Anterior cingulate cortex (tissue), 58 donors: ENCODE measurements at regions not wholly inside any gene's neighbourhood (a gene's known extent, or its start where the extent isn't known, plus 50 kb on each side); places are given as distances from the start of the nearest gene placed in this dataset.

ENCODE experiments used
- DNase-seq, 58 donors: peaks; one replicate each; lab custom pipeline; 2025; lab: John Stamatoyannopoulos, UW

DNA sequence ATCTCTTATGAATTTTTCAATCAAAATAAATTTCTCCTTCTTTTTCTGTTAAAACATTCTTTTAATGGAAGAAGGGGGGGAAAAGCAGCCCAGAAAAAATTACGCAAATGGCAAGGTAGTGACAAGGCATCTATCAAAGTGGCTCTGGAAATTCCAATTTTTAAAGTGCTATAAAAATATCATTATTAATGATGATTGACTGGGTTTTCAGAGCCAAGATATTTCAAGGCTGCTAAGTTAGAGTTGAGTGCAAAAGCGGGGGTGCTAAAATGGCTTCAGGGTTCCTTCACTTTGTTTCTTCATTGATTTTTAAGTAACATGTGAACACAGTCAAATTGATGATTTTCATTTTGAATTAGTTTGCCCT lies 171.6 kb upstream of the CITED2 start:
- no peak for DNase-seq

DNA sequence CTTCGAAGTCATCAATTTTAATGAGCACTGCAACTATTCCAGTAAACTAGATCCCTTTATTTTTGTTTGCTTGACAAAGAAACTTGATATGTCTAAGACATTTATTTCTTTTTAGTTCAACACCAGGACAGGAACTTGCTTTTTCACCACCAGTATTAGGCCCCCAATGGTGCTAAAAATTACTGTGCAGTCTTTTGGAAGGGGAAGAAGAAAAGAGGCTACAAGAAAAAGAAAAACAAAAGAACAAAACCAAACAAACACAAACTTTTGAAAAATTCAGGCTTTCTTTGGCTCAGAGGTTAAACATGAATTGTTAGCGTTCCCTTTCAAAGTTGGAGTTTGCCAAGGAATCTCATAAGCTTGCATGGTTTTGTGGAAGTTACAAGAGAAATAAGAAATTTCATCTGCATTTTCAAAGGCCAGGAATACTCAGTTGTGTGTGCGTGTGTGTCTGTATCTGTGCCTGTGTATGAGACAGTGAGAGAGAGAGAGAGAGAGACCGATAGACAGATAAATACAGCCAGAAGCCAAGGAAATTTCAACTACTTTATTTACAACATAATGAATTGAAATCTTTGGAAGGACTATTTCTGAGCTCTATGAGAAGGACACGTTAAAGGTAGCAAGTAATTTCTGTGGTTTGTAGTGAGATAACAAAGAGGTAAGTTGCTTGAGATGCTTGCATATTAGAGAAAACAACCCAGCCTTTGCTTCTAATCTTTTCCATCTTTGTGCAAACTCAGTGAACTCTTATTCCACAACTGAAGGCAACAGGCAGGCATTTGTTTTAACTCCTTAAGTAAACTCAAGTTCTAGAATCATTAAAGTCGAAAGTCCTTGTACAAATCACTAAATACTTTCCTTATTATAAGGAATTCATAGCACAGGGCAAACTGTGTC lies 171.0 kb upstream of the CITED2 start:
- DNase-seq, result no peak

DNA sequence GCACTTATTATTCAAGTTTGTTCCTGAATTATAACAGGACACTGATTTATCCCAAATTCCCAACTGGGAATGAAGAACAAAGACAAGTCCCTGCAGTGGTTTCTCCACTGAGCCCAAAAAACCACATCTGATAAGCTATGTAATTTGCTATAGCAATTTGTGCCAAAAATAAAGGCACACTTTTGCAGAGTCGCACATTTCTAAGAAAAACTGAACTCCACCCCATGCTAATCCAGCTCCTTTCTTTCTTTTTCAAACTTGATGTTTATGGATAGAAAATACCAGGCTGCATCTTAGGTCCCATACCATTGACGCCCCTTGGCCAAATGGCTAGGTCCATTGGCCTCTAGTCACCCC lies 170.2 kb upstream of the CITED2 start:
- no peak for DNase-seq

DNA sequence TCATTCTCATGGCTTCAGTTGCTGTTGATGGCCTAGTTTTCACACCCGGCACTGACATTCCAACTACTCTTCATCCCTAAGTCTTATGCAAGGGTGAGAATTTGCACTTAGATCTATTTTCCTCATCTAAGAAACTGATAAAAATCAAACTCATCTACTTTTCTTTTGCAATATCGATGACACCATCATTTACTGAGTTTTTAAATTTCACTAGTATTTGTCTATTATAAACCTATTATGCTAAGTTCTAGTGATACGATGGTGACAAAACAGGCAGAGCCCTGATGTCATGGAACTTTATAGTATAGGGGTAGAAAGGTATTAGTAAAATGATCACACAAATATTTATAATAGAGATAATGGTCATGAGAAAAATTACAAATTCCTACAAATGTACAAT lies 167.9 kb upstream of the CITED2 start:
- DNase-seq, result no peak

DNA sequence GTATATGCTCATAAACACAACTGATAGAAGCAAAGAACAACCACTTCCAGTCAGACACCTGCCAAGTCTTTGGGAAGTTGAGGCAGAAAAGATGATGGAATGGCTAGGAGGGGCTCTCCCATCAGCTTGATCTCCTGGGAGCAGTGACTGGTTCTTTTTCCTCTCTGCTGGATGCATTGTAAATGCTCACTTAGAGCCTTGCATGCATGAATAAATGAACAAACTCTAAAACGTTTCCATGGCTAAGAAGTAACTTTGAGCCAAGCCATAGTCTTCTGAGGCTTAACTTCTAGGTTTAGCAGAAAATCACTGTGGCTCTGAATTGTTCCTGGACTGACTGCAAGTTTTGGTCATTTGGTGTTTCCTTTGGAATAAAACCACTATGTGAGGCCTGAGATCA lies 166.4 kb upstream of the CITED2 start:
- no peak for DNase-seq

DNA sequence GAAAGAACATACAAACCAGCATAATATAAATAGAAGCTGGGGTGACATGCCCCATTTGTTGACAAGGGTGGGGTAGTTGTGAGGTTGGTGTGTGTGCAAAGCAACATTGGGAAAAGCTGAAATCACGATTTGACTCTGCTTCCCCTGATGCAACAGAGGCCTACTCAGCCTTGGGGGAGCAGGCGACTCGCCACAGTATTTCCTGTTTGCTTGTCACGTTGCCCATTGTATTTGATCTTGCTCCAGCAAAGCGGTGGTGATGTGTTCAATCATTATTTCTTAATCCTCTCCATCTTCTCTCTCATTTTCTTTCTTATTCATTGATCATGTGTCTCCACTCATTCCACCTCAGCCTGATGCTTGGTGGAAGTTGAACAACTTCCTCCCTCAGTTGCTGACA lies 165.8 kb upstream of the CITED2 start:
- DNase-seq, result no peak

DNA sequence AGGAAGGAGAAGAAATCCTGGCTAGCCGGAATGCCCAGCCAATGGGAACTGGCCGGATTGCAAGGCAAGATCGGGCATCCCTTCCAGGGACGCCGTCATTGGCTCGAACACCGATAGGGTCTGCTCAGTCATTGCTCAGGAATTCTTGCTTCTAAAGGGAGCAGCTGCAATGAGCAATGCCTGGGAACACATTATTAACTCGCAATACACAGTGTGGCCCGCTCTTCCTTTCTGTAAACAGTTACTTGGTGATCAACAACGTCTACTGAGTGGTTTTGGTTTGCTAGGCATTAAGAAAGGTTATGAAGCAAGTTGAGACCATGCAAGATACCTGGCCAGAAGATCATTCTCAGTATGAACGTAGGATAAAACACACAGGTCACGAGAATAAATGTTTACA lies 165.4 kb upstream of the CITED2 start:
- no peak for DNase-seq

DNA sequence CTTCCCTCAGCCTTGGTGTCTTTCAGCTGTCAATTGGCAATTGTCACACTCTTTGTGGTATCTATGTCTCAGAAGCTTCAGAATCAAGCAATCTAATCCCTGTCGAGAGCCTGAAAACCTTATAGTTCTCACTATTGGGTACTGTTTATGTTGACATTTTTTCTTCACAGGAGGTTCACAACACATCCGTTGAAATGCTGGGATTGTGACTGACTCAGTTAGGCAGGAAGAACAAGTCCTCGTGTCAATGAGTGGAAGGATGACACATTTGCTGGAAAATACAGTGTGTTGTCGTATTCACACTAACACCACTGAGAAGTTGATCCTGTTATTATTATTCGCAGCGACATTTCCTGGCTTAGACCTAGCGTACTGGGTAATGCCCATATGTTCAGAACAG lies 163.9 kb upstream of the CITED2 start:
- no peak for DNase-seq

DNA sequence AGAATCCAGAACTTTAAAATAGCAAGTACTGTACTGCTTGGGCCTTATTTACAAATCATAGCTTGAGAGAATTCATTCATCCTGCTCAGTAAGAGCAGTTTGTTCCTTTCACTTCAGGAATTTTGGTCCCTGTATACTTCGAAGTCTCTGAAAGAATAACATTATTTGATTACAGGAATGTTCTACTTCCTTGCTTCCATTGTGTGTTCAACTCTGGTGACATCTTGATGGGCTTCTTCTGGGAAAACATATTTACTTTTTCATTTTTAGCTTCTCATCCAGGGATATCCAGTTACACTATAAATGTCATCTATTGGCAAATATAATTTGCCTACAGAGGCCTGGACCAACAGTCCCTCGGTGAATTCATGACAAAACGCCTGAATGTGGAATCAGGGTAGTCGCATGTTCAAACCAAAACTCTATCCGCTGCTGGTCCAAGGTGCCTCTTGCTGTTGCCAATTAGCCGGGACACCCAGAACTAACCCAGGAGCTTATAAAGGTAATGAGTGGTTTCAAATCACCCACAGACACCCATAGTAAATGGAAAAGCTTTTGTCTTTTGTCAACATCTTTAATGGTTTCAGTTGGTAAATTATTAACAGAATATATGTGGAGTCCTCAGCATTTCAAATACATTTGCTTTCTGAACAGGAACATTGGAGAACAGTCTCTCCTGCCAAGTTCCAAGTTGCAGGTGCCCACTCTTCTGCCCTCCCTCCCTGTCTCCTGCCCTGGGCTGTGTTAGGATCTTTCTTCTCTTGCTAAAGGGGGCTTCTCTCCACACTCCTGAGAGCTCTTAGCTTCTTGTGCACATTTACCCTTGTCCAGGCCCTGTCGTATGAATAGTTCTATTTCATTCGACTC lies 162.5 kb upstream of the CITED2 start:
- no peak for DNase-seq

DNA sequence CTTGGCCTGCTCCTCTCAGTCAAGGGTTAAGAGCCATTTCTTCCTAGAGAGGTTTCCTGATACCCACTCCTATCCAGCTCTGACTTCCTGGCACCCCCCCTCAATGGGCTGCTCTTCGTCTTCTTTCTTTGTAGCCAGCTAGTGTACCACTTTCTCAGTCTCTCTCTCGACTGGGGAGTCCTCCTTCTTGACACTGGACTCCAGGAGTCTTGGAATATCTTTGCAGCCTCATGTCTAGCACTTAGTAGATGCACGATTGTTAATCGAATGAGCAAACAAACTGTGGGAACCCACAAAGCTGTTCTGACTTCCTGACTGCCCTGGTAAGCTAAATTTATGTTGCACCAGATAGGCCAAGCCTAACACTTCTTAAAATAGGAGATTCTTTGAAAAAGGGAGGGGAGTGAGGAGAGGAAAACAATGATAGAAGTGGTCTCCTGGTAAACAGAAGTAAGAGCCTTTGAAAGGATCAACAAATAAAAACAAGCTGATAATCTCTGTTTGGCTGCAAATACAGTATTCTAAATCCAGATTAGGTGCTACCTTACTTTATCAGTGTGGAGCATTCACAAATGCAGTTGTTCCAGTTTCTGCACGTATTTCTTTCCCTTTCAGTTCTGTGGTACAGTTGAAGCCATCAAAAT lies 160.1 kb upstream of the CITED2 start:
- DNase-seq, result no peak

DNA sequence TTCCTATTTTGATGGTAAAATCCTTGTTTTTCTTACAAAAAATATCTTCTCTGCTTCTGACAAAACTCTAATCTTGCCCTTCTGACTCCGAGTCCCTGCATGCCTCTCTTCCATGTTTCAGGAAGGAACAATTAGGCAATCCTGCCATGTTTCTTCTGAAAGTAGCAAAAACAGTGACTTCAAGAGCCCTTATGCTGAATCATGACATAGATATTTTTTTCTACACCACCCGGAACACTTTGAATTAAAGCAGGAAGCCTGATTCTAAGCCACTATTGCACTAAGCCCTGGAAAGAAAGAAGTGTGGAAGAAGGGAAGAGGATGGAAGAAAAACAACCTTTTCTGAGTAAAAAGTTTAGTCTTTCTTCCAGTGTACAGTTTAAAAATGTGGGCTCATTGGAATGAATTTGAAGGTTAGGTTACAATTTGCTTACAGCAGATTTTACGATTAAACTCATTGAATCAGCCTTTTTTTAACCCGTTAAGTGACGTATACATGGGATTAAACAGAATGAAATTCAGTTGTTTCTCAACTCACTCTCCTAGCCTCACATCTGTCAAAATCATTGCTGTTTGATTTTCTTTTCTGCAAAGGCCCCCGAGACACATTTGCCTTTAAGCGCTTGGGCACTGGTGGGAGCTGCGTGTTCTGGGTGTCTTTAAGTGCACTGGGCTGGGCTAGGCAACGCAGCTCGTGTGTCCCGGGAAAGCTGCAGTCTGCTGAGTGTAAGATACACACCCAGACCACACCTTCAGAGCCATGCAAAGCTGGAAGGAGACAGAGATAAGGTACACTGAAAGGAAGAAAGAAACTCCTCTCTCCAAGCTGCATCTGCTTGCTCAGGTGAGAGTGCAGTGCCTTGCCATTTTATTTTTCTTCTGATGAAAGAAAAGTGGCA lies 159.4 kb upstream of the CITED2 start:
- no peak for DNase-seq

DNA sequence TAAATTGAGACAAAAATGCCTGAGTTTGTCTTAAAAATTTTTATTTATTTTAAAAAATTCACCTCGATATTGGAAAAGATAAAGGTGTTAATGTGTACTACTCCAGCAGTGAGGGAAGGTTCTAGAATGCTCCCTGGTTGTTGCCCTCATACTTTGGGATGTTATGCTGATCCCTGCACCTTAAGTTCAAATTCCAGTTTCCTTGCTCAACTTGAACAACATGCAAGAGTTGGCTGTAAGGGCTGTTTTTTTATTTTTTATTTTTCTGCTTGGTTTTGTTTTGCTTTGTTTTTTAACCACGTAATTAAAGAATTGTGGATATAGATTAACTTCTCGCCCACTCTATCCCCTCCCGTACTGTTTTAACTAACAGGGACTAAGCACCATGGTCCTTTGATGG lies 158.7 kb upstream of the CITED2 start:
- no peak for DNase-seq

DNA sequence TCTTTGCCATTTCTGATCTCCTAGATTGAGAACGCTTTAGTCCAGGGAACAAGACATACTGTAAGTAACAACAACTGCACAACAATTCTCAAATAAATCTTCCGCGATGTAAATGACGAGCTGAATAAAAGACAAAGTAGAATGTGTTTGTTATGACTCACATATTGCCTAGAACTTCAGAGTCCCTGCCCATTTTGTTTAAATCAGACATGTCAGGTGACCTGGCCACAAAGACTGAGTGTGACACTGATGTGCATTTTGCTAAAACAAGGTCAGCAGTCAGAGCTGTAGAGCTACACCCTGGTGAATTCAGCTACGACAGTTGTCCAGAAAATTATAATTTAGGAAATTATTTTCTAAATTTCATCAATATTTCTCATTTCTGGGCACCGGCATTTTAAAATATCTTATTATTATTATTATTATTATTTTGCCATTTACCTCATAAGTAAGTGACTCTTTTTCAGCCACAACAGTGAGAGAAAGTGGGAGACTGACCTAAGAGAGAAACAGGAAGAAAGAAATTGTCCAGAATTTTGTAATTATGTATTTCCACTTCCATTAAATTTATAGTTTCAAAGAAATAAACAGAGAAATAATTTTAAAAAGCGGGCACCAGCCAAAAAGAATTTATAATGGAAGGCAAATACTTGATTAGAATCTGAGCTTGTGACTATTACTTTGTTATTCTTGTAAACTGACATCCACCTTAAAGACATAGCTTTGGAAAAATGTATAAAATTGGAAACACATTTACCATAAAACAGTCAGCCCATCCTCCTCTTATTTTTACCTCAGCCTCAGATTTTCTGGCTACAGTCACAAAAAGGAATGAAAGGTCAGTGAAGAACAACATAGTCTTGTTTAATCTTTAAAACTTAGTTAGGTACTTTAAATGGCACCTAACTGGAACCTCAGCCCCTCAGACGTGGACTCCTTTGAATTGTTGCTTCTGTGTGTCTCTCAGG lies 157.0 kb upstream of the CITED2 start:
- DNase-seq, result no peak

DNA sequence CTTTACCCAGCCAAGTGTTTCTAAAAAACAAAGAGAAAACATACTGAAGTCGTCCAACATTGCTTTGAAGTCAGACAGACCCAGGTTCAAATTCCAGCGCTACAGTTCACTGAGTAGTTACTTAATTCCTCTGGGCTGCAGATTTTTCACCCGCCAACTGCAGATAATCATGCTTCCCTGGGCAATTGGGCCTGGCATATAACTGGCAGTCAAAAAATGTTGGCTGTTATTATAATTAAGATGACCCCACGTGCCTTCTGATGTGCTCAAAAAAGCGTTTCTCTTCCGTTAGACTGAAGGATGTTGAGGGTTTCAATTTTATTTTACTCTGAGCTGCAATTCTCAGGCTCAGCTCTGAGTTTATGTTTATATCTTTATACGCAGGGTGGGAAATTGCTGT lies 156.1 kb upstream of the CITED2 start:
- no peak for DNase-seq

DNA sequence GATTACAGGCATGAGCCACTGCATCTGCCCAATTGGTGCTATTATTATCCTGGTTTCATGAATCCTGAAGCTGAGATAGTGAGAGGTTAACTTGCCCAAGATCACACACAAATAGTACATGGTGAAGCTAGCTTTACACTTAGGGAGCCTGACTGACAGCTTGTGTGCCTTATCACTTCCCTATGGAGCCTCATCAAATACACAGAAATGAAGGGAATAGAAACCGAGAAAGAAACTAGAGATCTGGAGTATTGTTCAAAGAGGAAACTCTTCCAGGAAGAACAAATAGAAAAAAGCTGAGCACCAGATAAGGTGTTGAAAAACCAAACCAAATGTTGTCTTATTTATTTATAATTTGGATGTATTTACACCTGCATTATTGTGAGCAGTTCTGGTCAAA lies 155.0 kb upstream of the CITED2 start:
- no peak for DNase-seq

DNA sequence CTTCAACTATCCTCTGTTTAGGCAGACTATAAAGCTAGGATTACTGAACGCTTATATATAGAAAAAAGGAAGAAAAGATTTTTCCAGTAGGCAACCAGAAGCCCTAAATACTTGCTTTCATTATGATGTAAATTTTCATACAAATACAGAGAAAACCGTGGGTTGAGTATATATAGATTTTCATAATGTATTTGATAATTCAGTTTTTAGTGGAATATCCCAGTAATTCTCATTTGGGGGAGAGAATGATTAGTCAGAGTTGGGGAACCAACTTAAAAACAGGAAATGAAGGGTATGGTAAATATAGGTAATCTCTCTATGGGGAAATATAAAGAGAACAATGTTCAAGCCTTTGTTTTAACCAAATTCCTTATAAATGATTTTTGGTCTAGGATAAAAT lies 154.0 kb upstream of the CITED2 start:
- no peak for DNase-seq

DNA sequence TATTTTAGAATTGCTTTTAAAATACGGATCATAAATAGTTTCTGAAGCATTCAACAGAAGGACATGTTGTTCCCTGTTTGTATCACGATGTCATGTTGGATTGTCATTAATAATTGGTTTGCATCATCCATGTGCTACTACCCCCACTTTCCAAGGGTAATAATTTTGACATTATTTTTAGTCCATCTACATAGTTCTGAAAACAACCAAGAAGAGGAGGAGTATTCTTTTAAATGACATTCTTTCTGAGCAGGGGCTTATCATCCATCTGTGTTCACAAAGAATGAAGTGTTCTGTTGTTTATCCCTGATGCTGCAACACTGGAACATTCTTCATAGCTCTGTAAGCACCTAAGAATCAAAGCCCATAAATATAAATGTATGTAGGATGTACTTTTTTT lies 151.0 kb upstream of the CITED2 start:
- no peak for DNase-seq

DNA sequence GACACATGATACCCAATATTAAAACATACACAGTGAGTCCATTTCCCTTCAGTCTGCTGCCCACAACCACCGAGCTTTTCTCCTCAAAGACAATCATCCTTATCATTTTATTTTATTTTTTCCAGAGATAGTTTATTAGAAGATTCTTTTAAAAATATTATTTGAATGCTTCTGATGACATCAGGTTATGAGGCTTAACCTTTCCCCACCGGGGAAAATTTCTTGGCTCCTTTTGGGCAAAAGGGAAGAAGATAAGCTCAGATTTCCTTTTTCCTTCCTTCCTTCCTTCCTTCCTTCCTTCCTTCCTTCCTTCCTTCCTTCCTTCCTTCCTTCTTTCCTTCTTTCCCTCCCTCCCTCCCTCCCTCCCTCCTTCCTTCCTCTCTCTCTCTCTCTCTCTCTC lies 149.5 kb upstream of the CITED2 start:
- no peak for DNase-seq

DNA sequence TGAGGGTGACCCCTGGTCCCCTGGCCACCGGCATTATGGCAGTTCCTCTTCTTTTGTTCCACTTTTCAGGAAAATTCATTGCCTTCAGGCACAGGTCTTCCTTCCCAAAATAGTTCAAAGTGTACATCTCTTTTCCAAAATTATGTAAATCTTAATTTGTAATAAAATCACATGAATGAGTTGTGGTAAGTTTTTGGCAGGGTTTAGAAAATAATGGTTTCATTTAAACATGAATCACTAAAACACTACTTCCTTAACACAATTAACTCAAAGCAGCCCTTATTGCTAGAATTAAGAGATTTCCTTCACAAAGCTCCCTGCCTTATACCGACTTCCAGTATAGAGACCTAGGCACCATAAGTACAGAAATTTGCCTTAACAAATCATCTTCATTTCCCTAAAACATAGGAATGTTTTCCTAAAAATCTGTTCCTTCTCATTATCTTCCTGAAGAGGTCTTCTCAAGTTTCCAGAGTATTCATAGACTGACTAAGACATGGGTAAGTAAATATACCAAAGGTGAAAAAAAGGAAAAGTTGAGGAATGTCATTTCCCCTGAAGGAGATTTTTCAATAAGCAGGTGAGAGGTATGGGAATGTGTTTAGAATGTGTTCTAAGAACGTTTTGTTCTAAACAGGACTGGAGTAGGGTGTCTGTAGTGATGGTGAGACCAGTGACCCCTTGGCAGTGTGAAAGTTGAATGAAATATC lies 148.2 kb upstream of the CITED2 start:
- no peak for DNase-seq
